ENCODE measurements at regions not wholly inside any gene's neighbourhood (a gene's known extent, or its start where the extent isn't known, plus 50 kb on each side); places are given as distances from the start of the nearest gene placed in this dataset.

DNA sequence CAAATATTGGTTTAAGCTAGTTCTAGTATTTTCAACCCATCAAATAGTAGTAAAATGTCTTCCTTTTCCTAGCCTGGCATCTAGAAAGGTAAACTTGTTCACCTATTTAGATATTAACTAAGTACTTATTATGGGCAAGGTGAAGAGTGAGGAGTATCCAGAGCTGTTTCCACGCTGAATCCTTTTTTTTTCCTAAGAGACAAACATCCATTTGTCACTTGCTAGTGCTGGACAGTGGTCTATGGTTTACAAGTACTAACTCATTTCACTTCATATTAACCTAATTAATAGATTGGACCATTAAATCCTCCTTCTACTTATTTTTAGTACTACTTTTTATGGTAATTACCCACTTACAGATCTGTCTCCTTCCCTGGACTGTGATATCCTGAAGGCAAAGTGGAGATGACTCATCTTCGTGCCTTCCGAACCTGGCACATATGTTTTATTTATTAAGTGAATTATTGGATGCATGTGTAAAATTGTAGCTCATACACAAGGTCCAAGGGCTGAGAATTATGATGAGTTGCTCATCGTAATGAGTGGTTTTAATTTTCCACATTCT is 159.6 kb upstream of the IGFBP3 start:
- H3K4me3 ChIP-seq (ENCODE audit: low read depth, low read length): no peak overlapping the region
- no peak for DNase-seq (ENCODE audit: low read depth)
- TF ChIP-seq, protein P1, sequence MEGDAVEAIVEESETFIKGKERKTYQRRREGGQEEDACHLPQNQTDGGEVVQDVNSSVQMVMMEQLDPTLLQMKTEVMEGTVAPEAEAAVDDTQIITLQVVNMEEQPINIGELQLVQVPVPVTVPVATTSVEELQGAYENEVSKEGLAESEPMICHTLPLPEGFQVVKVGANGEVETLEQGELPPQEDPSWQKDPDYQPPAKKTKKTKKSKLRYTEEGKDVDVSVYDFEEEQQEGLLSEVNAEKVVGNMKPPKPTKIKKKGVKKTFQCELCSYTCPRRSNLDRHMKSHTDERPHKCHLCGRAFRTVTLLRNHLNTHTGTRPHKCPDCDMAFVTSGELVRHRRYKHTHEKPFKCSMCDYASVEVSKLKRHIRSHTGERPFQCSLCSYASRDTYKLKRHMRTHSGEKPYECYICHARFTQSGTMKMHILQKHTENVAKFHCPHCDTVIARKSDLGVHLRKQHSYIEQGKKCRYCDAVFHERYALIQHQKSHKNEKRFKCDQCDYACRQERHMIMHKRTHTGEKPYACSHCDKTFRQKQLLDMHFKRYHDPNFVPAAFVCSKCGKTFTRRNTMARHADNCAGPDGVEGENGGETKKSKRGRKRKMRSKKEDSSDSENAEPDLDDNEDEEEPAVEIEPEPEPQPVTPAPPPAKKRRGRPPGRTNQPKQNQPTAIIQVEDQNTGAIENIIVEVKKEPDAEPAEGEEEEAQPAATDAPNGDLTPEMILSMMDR (IDR thresholded peaks at IDR 0.05; ENCODE audit: low read depth, low read length): no peak
- TF ChIP-seq POLR2A (IDR thresholded peaks at IDR 0.05; ENCODE audit: extremely low read depth, insufficient read length) (no peak), MYC (IDR thresholded peaks at IDR 0.05; ENCODE audit: low read depth, low read length) (no peak)
- TF ChIP-seq, protein P2, sequence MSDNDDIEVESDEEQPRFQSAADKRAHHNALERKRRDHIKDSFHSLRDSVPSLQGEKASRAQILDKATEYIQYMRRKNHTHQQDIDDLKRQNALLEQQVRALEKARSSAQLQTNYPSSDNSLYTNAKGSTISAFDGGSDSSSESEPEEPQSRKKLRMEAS (IDR thresholded peaks at IDR 0.05; ENCODE audit: low read depth, low read length): no peak

DNA sequence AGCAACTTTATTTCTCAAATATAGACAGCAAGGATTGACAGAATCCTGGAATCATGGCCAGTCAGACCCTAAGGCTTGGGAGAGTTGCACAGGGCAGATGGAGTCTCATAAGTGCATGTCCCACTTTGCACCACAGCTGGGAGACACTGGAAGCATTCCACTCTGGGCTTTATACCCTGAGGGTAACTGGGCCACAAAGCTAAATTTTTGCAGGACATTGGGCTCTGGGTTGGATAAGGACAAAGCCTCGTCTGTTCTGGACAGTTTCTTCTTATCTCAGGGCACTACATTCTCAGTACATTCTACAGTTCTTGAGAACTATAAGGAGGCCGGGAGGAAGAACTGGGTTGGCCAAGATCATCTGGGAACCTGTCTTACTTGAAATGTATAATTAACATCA is 158.3 kb upstream of the IGFBP3 start:
- no peak for TF ChIP-seq MYC (IDR thresholded peaks at IDR 0.05; ENCODE audit: low read depth, low read length)
- TF ChIP-seq, protein P2 (IDR thresholded peaks at IDR 0.05; ENCODE audit: low read depth, low read length): no peak
- TF ChIP-seq, protein P1 (IDR thresholded peaks at IDR 0.05; ENCODE audit: low read depth, low read length): no peak
- no peak for TF ChIP-seq POLR2A (IDR thresholded peaks at IDR 0.05; ENCODE audit: extremely low read depth, insufficient read length)
- no peak overlapping the region for H3K4me3 ChIP-seq (ENCODE audit: low read depth, low read length)
- DNase-seq (ENCODE audit: low read depth): no peak

DNA sequence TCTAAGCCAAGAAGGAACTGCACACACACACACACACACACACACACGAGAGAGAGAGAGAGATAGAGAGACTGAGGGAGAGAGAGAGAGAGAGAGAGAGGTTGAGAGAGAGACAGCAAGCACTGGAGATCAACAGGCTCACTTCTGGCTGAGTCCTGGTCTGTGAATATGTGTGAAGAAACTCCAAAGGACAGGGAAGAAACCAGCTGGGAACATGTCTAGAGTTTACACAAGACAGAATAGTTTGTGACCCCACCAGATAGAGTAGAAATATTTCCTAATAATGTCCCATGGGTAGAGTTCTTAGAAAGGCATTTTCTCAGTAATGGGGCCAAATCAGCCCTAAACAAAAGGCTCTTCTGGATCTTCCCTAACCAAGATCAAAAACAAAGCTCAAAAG is 155.5 kb upstream of the IGFBP3 start:
- DNase-seq (ENCODE audit: low read depth): no peak
- TF ChIP-seq, protein P1 (IDR thresholded peaks at IDR 0.05; ENCODE audit: low read depth, low read length): no peak
- no peak for TF ChIP-seq MYC (IDR thresholded peaks at IDR 0.05; ENCODE audit: low read depth, low read length)
- TF ChIP-seq POLR2A (IDR thresholded peaks at IDR 0.05; ENCODE audit: extremely low read depth, insufficient read length): no peak
- TF ChIP-seq, protein P2 (IDR thresholded peaks at IDR 0.05; ENCODE audit: low read depth, low read length): no peak
- no peak overlapping the region for H3K4me3 ChIP-seq (ENCODE audit: low read depth, low read length)

DNA sequence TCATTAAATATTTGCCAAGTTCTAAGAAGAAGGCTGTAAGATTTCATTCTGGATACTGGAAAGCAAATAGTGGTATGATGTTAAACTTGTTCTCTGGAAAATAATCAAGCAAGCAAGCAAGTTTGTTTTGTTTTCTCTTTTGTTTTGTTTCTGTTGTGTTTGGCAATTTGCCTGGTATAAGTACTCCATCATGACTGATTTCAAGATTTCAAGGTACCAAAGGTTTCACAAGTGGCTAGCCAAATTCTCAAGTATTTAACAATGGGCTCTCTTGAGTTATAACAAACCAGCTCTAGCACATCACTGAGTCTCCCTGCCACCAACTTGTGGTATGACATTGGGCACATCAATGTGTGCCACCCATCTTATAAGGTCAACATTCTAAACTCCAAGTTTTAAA is 151.7 kb upstream of the IGFBP3 start:
- TF ChIP-seq, protein P1 (IDR thresholded peaks at IDR 0.05; ENCODE audit: low read depth, low read length): no peak
- TF ChIP-seq POLR2A (IDR thresholded peaks at IDR 0.05; ENCODE audit: extremely low read depth, insufficient read length) (no peak), MYC (IDR thresholded peaks at IDR 0.05; ENCODE audit: low read depth, low read length) (no peak)
- TF ChIP-seq, protein P2 (IDR thresholded peaks at IDR 0.05; ENCODE audit: low read depth, low read length): no peak
- DNase-seq (ENCODE audit: low read depth): no peak
- no peak overlapping the region for H3K4me3 ChIP-seq (ENCODE audit: low read depth, low read length)

DNA sequence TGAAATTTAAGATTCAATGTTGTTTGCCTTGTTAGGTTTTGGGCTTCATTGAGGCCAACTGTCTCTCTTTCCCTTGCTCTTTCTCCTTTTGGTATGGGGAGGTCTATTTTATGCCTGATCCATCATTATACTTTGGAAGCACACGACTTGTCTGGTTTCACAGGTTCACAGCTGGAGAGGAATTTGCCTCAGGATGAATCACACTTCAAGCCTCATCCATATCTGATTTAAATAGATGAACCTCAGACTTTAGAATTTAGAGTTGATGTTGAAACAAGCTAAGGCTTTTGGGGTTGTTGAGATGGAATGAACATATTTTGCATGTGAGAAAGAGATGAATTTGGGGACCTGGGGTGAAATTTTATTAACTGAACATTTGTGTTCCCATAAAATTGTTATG is 150.5 kb upstream of the IGFBP3 start:
- DNase-seq (ENCODE audit: low read depth): no peak
- no peak for TF ChIP-seq POLR2A (IDR thresholded peaks at IDR 0.05; ENCODE audit: extremely low read depth, insufficient read length)
- TF ChIP-seq, protein P1 (IDR thresholded peaks at IDR 0.05; ENCODE audit: low read depth, low read length): no peak
- no peak for TF ChIP-seq MYC (IDR thresholded peaks at IDR 0.05; ENCODE audit: low read depth, low read length)
- TF ChIP-seq, protein P2 (IDR thresholded peaks at IDR 0.05; ENCODE audit: low read depth, low read length): no peak
- no peak overlapping the region for H3K4me3 ChIP-seq (ENCODE audit: low read depth, low read length)
